PFSK-1 (cell line): ENCODE measurements at regions not wholly inside any gene's neighbourhood (a gene's known extent, or its start where the extent isn't known, plus 50 kb on each side); places are given as distances from the start of the nearest gene placed in this dataset.

Experiments used
- POLR2AphosphoS5 ChIP-seq: IDR thresholded peaks from 2 replicates; pipeline ENCODE4 v1.6.1; 2012; ENCODE audit warnings: low read depth, mild to moderate bottlenecking, control low read depth, low read length, moderate library complexity
- TAF1 ChIP-seq: IDR thresholded peaks from 2 replicates; pipeline ENCODE4 v1.6.1; 2012; ENCODE audit warnings: low read length, control low read depth, borderline replicate concordance; ENCODE audit not compliant: insufficient read depth

- TF ChIP-seq POLR2AphosphoS5 (no peak), TAF1 (no peak)
These were observed 110.6 kb upstream of the C1QTNF7 start for GRCh38 chr4:15317246-15317645.
